K562 (cell line): ENCODE measurements at regions not wholly inside any gene's neighbourhood (a gene's known extent, or its start where the extent isn't known, plus 50 kb on each side); places are given as distances from the start of the nearest gene placed in this dataset.

ENCODE experiments used
- E2F4 ChIP-seq: sonication (generic); formaldehyde crosslinking; IDR thresholded peaks from 2 replicates; pipeline ENCODE4 v1.8.0; 2022; ENCODE audit warnings: mild to moderate bottlenecking, low read depth, missing genetic modification reagents
- FUS ChIP-seq: fragments of 200-400 bp; formaldehyde crosslinking; optimal IDR thresholded peaks from 2 replicates; pipeline ENCODE3; 2017; ENCODE audit warnings: low read depth, low read length
- NFYB ChIP-seq: IDR thresholded peaks from 2 replicates; pipeline ENCODE4 v1.6.1; 2011; ENCODE audit warnings: mild to moderate bottlenecking, moderate library complexity; ENCODE audit not compliant: insufficient read length; ENCODE audit errors: extremely low read depth
- RBM22 ChIP-seq: fragments of 200-400 bp; formaldehyde crosslinking; IDR thresholded peaks from 2 replicates; pipeline ENCODE4 v1.6.1; 2018; ENCODE audit warnings: low read length, low read depth; ENCODE audit not compliant: poor library complexity, severe bottlenecking
- RERE ChIP-seq: sonication (generic); formaldehyde crosslinking; IDR thresholded peaks from 2 replicates; pipeline ENCODE4 v1.8.0; 2023; ENCODE audit warnings: missing genetic modification reagents, mild to moderate bottlenecking, borderline replicate concordance
- XRCC5 ChIP-seq: fragments of 200-400 bp; formaldehyde crosslinking; IDR thresholded peaks from 2 replicates; pipeline ENCODE4 v1.6.1; 2017; ENCODE audit warnings: low read depth, mild to moderate bottlenecking, low read length
- ZBTB1 ChIP-seq: sonication (generic); formaldehyde crosslinking; IDR thresholded peaks from 2 replicates; pipeline ENCODE4 v1.8.1; 2023; ENCODE audit warnings: missing genetic modification reagents, low read depth, mild to moderate bottlenecking, borderline replicate concordance
- ZNF436 ChIP-seq: fragments of 250-450, 450-650 bp; sonication (Bioruptor Pico); formaldehyde crosslinking; IDR thresholded peaks from 2 replicates; pipeline ENCODE4 v1.7.0; 2020; ENCODE audit warnings: mild to moderate bottlenecking
- TF ChIP-seq, protein P1 (sequence below): fragments of 450-650 bp; formaldehyde crosslinking; IDR thresholded peaks from 2 replicates; pipeline ENCODE4 v1.4.0; 2022; ENCODE audit warnings: missing genetic modification characterization

DNA sequence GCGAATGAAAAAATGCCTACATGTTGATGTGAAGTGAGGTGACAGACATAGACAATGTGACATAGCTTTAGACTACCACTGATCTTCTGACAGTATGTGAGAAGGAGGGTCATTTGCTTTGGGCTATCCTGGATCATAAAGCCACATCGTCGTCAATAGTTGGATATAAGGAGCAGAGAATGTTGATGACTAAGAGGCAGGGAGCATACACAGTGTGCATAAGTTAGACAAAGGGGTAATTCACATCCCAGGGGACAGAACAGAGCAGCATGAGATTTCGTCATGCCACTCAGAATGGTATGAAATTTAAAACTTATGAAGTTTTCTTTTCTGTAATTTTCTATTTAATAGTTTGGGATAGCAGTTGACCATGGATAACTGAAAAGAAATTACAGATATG, 403.2 kb downstream of the DSC3 start (continued):
- TF ChIP-seq ZBTB1 (CRISPR knock-in tag), result no peak
- TF ChIP-seq FUS, result no peak
- no peak for TF ChIP-seq E2F4
- no peak for TF ChIP-seq NFYB
- TF ChIP-seq XRCC5, result no peak
- TF ChIP-seq, protein P1, sequence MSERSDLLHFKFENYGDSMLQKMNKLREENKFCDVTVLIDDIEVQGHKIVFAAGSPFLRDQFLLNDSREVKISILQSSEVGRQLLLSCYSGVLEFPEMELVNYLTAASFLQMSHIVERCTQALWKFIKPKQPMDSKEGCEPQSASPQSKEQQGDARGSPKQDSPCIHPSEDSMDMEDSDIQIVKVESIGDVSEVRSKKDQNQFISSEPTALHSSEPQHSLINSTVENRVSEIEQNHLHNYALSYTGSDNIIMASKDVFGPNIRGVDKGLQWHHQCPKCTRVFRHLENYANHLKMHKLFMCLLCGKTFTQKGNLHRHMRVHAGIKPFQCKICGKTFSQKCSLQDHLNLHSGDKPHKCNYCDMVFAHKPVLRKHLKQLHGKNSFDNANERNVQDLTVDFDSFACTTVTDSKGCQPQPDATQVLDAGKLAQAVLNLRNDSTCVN (CRISPR knock-in tag), result no peak
- no peak for TF ChIP-seq RERE
- TF ChIP-seq ZNF436 (CRISPR knock-in tag), result no peak
- TF ChIP-seq RBM22, result no peak
